H1 (cell line): ENCODE measurements at regions not wholly inside any gene's neighbourhood (a gene's known extent, or its start where the extent isn't known, plus 50 kb on each side); places are given as distances from the start of the nearest gene placed in this dataset.

ENCODE experiments used
- CTCF ChIA-PET: fragments of 300-600 bp; sonication (Branson Sonifier 250); formaldehyde crosslinking; loops from one replicate; lab custom pipeline; 2021; ENCODE audit not compliant: partially characterized antibody; lab: Charles Lee
- POLR2A ChIA-PET: fragments of 300-600 bp; sonication (Branson Sonifier 250); formaldehyde crosslinking; loops from one replicate; lab custom pipeline; 2021; ENCODE audit warnings: inconsistent platforms; ENCODE audit not compliant: partially characterized antibody; lab: Charles Lee
- DNase-seq, 2 experiments: peaks; one replicate each; pipeline versions ENCODE4 v3.0.0 to v3.0.0-alpha.2; 2010 to 2022; ENCODE audit warnings: low spot score in 2 of 2, low read depth in 1 of 2, mixed read lengths in 1 of 2
- FAIRE-seq: peaks from 2 replicates; lab custom pipeline; 2011; peaks lifted over from hg19 to GRCh38; lab: Jason Lieb, UNC
- H2AFZ ChIP-seq: 2 replicates; pipeline ENCODE4 v1.8.1; 2012; ENCODE audit warnings: low read length, inconsistent platforms
- H2AK5ac ChIP-seq: 2 replicates; pipeline ENCODE4 v1.6.1; 2013; ENCODE audit warnings: low read depth, low read length
- H2BK120ac ChIP-seq: replicated peaks from 2 replicates; pipeline ENCODE3; 2013; ENCODE audit warnings: low read depth, low read length, inconsistent platforms
- H2BK12ac ChIP-seq: 2 replicates; pipeline ENCODE4 v1.6.1; 2013; ENCODE audit warnings: low read depth, low read length
- H2BK15ac ChIP-seq: 2 replicates; pipeline ENCODE4 v1.6.1; 2013; ENCODE audit warnings: low read length
- H2BK20ac ChIP-seq: 2 replicates; pipeline ENCODE4 v1.6.1; 2013; ENCODE audit warnings: low read length
- H2BK5ac ChIP-seq: 2 replicates; pipeline ENCODE4 v1.6.1; 2013; ENCODE audit warnings: low read depth, low read length
- H3K14ac ChIP-seq: 2 replicates; pipeline ENCODE4 v1.6.1; 2013; ENCODE audit warnings: inconsistent platforms; ENCODE audit not compliant: insufficient read length
- H3K18ac ChIP-seq: 2 replicates; pipeline ENCODE4 v1.6.1; 2013; ENCODE audit warnings: low read length; ENCODE audit errors: extremely low read depth
- H3K23ac ChIP-seq: 2 replicates; pipeline ENCODE4 v1.6.1; 2013; ENCODE audit warnings: inconsistent platforms; ENCODE audit not compliant: insufficient read length
- H3K23me2 ChIP-seq: 2 replicates; pipeline ENCODE4 v1.6.1; 2013; ENCODE audit warnings: low read depth, low read length
- H3K27ac ChIP-seq: 2 replicates; pipeline ENCODE4 v1.6.1; 2011; ENCODE audit warnings: low read depth, low read length, inconsistent platforms
- H3K27me3 ChIP-seq, 4 experiments: replicated peaks in 1 of 4; 1 replicate in 1 of 4; 2 replicates in 3 of 4; pipeline versions ENCODE4 v1.6.1 to v1.8.1; 2011 to 2013; ENCODE audit warnings: low read length in 3 of 4, mild to moderate bottlenecking in 3 of 4, inconsistent platforms in 2 of 4, mixed read lengths in 2 of 4, moderate library complexity in 1 of 4; ENCODE audit not compliant: control insufficient read depth in 3 of 4, insufficient read depth in 3 of 4; ENCODE audit errors: extremely low read depth in 1 of 4
- H3K36me3 ChIP-seq, 4 experiments: 2 replicates each; pipeline versions ENCODE4 v1.6.1 to v1.8.1; 2011 to 2013; ENCODE audit warnings: mild to moderate bottlenecking in 4 of 4, low read length in 3 of 4, moderate library complexity in 2 of 4, control low read depth in 1 of 4, inconsistent platforms in 1 of 4; ENCODE audit not compliant: insufficient read depth in 4 of 4, control insufficient read depth in 2 of 4
- H3K4ac ChIP-seq: replicated peaks from 2 replicates; pipeline ENCODE3; 2013; ENCODE audit warnings: low read length, low read depth, mixed read lengths, inconsistent platforms; ENCODE audit not compliant: insufficient read length
- H3K4me1 ChIP-seq, 4 experiments: replicated peaks in 1 of 4; 1 replicate in 1 of 4; 2 replicates in 3 of 4; pipeline versions ENCODE4 v1.6.1 to v1.8.1; 2011 to 2013; ENCODE audit warnings: low read length in 3 of 4, inconsistent platforms in 2 of 4, mixed read lengths in 1 of 4; ENCODE audit not compliant: insufficient read depth in 4 of 4, control insufficient read depth in 3 of 4
- H3K4me2 ChIP-seq, 2 experiments: 2 replicates each; pipeline versions ENCODE4 v1.6.1 to v1.8.1; 2011 to 2013; ENCODE audit warnings: low read depth in 2 of 2, low read length in 2 of 2, control low read depth in 1 of 2, inconsistent platforms in 1 of 2, mild to moderate bottlenecking in 1 of 2; ENCODE audit not compliant: insufficient read depth in 1 of 2
- H3K4me3 ChIP-seq, 4 experiments: fragments of 200-600, 300-600 bp in 1 of 4; sonication (generic), shearing (Covaris generic), sonication (Bioruptor Twin) in 1 of 4; 2 replicates each; pipeline versions ENCODE4 v1.5.1 to v1.8.1; 2011 to 2016; ENCODE audit warnings: low read length in 4 of 4, low read depth in 3 of 4, control low read depth in 2 of 4, inconsistent platforms in 2 of 4, mild to moderate bottlenecking in 2 of 4, mixed read lengths in 1 of 4, moderate library complexity in 1 of 4; ENCODE audit not compliant: insufficient read depth in 2 of 4; ENCODE audit errors: extremely low read depth in 1 of 4
- H3K56ac ChIP-seq: replicated peaks from 2 replicates; pipeline ENCODE3; 2013; ENCODE audit warnings: low read depth, mild to moderate bottlenecking, mixed read lengths, low read length, inconsistent platforms; ENCODE audit not compliant: insufficient read length
- H3K79me1 ChIP-seq: 2 replicates; pipeline ENCODE4 v1.6.1; 2013; ENCODE audit warnings: low read depth, low read length, control low read depth
- H3K79me2 ChIP-seq, 2 experiments: 2 replicates each; pipeline versions ENCODE4 v1.6.1 to v1.8.1; 2012 to 2013; ENCODE audit warnings: low read length in 2 of 2, mild to moderate bottlenecking in 2 of 2, inconsistent platforms in 1 of 2; ENCODE audit not compliant: insufficient read depth in 2 of 2, control insufficient read depth in 1 of 2
- H3K9ac ChIP-seq, 4 experiments: replicated peaks in 1 of 4; 1 replicate in 1 of 4; 2 replicates in 3 of 4; pipeline versions ENCODE4 v1.6.1 to v1.8.1; 2011 to 2013; ENCODE audit warnings: low read depth in 3 of 4, low read length in 3 of 4, control low read depth in 2 of 4, mild to moderate bottlenecking in 2 of 4, moderate library complexity in 2 of 4, inconsistent platforms in 1 of 4; ENCODE audit errors: extremely low read depth in 1 of 4
- H3K9me3 ChIP-seq, 2 experiments: 2 replicates each; pipeline versions ENCODE4 v1.6.1 to v1.8.1; 2012 to 2013; ENCODE audit warnings: mild to moderate bottlenecking in 2 of 2, moderate library complexity in 2 of 2, control low read depth in 1 of 2, inconsistent platforms in 1 of 2, low read depth in 1 of 2, low read length in 1 of 2, mixed read lengths in 1 of 2; ENCODE audit not compliant: insufficient read depth in 2 of 2
- H4K20me1 ChIP-seq, 2 experiments: replicated peaks in 1 of 2; 2 replicates each; pipeline versions ENCODE3 to v1.8.1; 2011 to 2013; ENCODE audit warnings: inconsistent platforms in 2 of 2, low read length in 2 of 2, mild to moderate bottlenecking in 1 of 2; ENCODE audit not compliant: insufficient read depth in 2 of 2, control insufficient read depth in 1 of 2
- H4K5ac ChIP-seq: 2 replicates; pipeline ENCODE4 v1.6.1; 2013; ENCODE audit warnings: low read length, low read depth, mixed read lengths, inconsistent platforms; ENCODE audit not compliant: insufficient read length
- H4K8ac ChIP-seq: 2 replicates; pipeline ENCODE4 v1.8.0; 2013; ENCODE audit warnings: mild to moderate bottlenecking, moderate library complexity, low read length, inconsistent platforms; ENCODE audit not compliant: insufficient read depth; ENCODE audit errors: extremely low read depth
- H4K91ac ChIP-seq: replicated peaks from 2 replicates; pipeline ENCODE3; 2013; ENCODE audit warnings: low read length, mixed read lengths, inconsistent platforms; ENCODE audit not compliant: insufficient read length
- BRCA1 ChIP-seq: IDR thresholded peaks from 2 replicates; pipeline ENCODE4 v1.6.1; 2012; ENCODE audit warnings: low read depth, low read length, improper control_type of control experiment

- Histone ChIP-seq H3K27ac (no peak overlapping the region), H3K18ac (no peak overlapping the region), H3K14ac (no peak overlapping the region), H4K91ac (no peak overlapping the region), H3K4ac (no peak overlapping the region), H3K79me1 (no peaks in the 10 kb centered on the region), H3K4me2 (no peak overlapping the region), H2BK20ac (no peak overlapping the region), H3K9me3 (no peaks in the 10 kb centered on the region), H2BK120ac (no peak overlapping the region), H4K8ac (no peak overlapping the region), H3K23me2 (no peaks in the 10 kb centered on the region), H2AFZ (no peak overlapping the region), H4K5ac (no peak overlapping the region), H2BK15ac (no peak overlapping the region), H3K79me2 (no peaks in the 10 kb centered on the region), H3K36me3 (no peaks in the 10 kb centered on the region), H3K56ac (no peak overlapping the region), H2BK5ac (no peak overlapping the region), H4K20me1 (no peaks in the 10 kb centered on the region), H3K4me1 (no peaks in the 10 kb centered on the region), H3K23ac (no peak overlapping the region), H3K4me3 (no peak overlapping the region), H3K9ac (no peak overlapping the region), H2BK12ac (no peak overlapping the region), H2AK5ac (no peak overlapping the region), H3K27me3 (no peaks in the 10 kb centered on the region)
- FAIRE-seq (no peak), DNase-seq (no peak)
- ChIA-PET CTCF (no interaction called here), POLR2A (no interaction called here)
- no peak for TF ChIP-seq BRCA1
Measured at GRCh38 chr6:7484666-7485065, 56.8 kb upstream of the DSP start.
